ENCODE measurements at regions not wholly inside any gene's neighbourhood (a gene's known extent, or its start where the extent isn't known, plus 50 kb on each side); places are given as distances from the start of the nearest gene placed in this dataset.
"Not testable (repeated sequence)": the region's sequence is repeated elsewhere in the genome, so short reads cannot be mapped to it uniquely, and the experiment has no call there.

DNA sequence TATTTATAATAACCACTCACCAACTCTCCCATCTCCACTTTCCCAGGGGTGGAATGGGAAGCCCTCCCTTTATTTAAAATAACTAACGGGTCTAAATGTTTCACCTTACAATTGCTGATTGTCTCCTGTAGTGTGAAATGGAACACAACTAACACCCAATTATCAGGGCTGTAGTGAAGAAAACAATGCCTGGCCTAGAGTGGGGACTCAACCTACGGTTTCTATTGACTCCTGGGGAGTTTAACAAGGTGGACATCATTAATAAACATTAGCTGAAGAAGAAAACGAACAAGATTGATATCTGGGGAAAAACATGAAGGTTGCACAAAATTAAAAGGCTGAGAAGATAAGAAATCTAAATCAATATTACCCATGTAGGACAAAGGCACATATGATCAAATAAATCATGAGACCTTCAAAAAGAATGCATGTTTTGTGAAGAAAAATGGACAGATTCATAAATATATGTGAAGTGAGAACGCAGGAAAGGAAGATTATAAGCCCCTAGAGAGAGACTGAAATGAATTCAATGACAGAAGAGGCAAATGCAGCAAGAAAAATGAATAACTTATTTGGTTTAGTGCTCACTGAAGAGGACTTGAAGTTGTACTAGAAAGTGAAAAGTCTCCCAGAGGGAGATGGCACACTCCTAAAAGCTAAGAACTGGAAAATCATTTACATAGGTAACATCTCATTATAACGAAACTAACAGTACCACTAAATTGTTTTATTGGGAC, 593.0 kb upstream of the AADAT start:
- Histone ChIP-seq H3K9ac (ENCODE audit: low read depth, low read length) (no peak overlapping the region), H3K27me3 (ENCODE audit: control insufficient read depth, insufficient read depth, low read length) (no peaks in the 10 kb centered on the region)

DNA sequence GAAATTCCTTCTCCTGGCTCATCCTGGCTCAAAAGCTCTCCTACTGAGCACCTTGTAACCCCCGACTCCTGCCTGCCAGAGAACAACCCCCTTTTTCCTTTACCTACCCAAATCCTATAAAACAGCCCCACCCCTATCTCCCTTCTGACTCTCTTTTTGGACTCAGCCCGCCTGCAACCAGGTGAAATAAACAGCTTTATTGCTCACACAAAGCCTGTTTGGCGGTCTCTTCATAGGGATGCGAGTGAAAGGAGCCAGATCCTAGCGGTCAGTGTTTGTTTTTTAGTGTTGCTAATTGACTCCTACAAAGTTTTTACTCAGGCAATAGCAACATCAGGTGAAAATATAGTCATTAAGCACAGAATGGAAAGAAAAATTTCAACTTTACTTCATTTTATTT, 592.3 kb upstream of the AADAT start:
- H3K36me3 ChIP-seq (ENCODE audit: control insufficient read depth, insufficient read depth, low read length); H3K9ac ChIP-seq (ENCODE audit: low read depth, low read length); H3K27me3 ChIP-seq (ENCODE audit: control insufficient read depth, insufficient read depth, low read length); H3K4me3 ChIP-seq (ENCODE audit: low read depth, low read length); H3K9me3 ChIP-seq (ENCODE audit: control insufficient read depth, insufficient read depth, low read length): not testable (repeated sequence)
- H3K4me1 ChIP-seq (ENCODE audit: control insufficient read depth, insufficient read depth, low read length): peaks cover 16% of the 10 kb centered on the region

More for the DNA sequence above, 593.0 kb upstream of the AADAT start:
- Histone ChIP-seq H3K4me3 (ENCODE audit: low read depth, low read length) (no peak overlapping the region), H3K4me1 (ENCODE audit: control insufficient read depth, insufficient read depth, low read length) (peaks cover 16% of the 10 kb centered on the region), H3K36me3 (ENCODE audit: control insufficient read depth, insufficient read depth, low read length) (no peaks in the 10 kb centered on the region), H3K9me3 (ENCODE audit: control insufficient read depth, insufficient read depth, low read length) (no peaks in the 10 kb centered on the region)

DNA sequence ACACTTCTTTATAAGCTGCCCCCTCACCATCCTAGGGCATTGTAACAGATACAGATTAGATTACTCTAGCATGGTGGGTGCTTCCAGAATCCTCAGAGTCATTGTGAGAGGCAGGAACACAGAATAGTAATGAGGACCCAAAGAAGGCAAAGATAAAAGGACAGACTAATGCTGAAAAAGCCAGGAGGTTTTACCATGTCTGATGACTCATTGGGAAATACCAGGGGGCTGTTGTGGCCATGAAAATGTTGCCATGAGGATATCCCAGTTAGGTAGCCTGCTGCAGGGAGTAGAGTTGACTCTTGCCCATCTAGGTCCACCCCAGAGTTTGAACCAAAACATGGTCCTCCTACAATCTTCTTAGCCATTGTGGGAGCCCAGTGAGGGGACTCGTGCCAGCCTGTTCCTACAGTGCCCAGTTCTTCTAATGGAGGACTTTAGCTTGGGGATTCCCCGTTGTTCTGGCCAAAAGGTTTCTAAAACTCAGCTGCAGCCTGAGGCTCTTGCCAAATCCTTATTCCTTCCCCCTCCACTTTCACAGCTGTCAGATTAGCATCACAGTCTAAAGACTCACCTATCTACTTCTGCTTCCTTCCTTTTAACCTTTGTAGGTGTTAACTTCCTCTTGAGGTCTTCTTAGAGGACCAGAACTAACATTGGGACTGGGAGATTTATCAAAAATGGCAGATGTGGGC, 586.0 kb upstream of the AADAT start:
- no peaks in the 10 kb centered on the region for H3K9me3 ChIP-seq (ENCODE audit: control insufficient read depth, insufficient read depth, low read length)
- H3K9ac ChIP-seq (ENCODE audit: low read depth, low read length): no peak overlapping the region
- H3K27me3 ChIP-seq (ENCODE audit: control insufficient read depth, insufficient read depth, low read length): no peaks in the 10 kb centered on the region
- H3K4me3 ChIP-seq (ENCODE audit: low read depth, low read length): no peak overlapping the region
- H3K36me3 ChIP-seq (ENCODE audit: control insufficient read depth, insufficient read depth, low read length): no peaks in the 10 kb centered on the region
- no peaks in the 10 kb centered on the region for H3K4me1 ChIP-seq (ENCODE audit: control insufficient read depth, insufficient read depth, low read length)

DNA sequence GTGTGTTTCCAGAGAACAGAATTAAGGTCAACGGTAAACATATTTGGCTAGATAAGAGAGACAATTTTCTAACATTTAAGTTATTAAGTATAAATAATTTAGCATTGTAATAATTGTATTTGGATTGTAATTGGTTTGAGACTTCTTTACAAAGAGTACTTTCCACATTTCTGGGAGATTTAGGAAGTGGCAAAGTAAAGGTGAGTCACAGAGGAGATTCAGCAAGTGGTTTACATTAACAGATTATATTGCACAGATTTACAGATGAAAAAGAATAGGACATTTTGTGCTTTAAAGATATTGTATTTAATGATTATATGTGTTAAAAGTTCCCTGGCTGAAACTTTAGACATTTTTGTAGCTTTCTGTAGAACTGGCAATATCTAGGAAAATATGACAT, 584.4 kb upstream of the AADAT start:
- H3K9me3 ChIP-seq (ENCODE audit: control insufficient read depth, insufficient read depth, low read length): no peaks in the 10 kb centered on the region
- no peaks in the 10 kb centered on the region for H3K27me3 ChIP-seq (ENCODE audit: control insufficient read depth, insufficient read depth, low read length)
- no peak overlapping the region for H3K4me3 ChIP-seq (ENCODE audit: low read depth, low read length)
- no peak overlapping the region for H3K9ac ChIP-seq (ENCODE audit: low read depth, low read length)
- no peaks in the 10 kb centered on the region for H3K36me3 ChIP-seq (ENCODE audit: control insufficient read depth, insufficient read depth, low read length)
- no peaks in the 10 kb centered on the region for H3K4me1 ChIP-seq (ENCODE audit: control insufficient read depth, insufficient read depth, low read length)

DNA sequence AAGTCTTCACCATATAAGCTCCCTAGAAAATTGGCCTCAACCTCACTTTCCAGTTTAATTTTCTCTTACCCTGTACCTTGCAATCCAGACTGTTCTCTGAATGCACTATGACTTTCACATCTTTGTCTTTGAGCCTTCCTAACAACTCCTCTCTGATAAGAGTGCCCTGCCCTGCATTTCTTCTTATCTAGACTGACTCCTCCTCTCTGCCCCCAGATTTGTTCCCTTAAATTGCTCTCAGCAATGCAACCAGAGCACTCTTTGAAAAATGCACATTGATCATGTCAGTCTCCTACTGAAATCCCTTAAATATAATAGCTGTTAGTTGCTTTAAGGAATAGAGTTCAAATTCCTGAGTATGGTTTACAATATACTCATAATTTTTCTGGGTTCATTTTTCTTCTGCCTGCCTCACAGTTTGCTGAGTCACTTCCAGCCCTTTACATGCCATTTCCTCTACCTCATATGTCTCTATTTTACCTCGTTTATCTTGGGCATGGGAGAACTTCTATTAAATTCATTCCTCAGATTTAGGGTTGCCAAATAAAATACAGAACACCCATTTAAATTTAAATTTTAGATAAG, 582.7 kb upstream of the AADAT start:
- H3K4me1 ChIP-seq (ENCODE audit: control insufficient read depth, insufficient read depth, low read length): no peaks in the 10 kb centered on the region
- no peak overlapping the region for H3K9ac ChIP-seq (ENCODE audit: low read depth, low read length)
- H3K36me3 ChIP-seq (ENCODE audit: control insufficient read depth, insufficient read depth, low read length): no peaks in the 10 kb centered on the region
- no peaks in the 10 kb centered on the region for H3K27me3 ChIP-seq (ENCODE audit: control insufficient read depth, insufficient read depth, low read length)
- no peak overlapping the region for H3K4me3 ChIP-seq (ENCODE audit: low read depth, low read length)
- no peaks in the 10 kb centered on the region for H3K9me3 ChIP-seq (ENCODE audit: control insufficient read depth, insufficient read depth, low read length)

DNA sequence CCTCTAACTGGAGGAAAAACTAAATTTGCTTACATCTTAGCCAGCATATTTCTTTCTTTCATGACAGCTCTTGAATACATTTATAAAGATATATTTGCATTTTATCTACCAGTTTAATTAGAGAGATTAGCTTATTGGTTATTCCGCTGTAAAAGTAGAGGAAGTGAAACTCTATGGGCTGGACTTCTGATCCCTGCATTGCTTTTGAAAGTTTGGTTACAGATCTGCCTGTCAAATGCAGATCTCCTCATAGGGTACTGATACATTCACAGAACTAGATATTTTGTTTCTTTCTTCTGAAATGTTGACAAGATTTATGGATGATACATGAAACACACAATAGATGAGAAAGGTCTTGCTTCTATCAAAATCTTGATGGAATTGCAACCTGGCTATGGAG, 581.4 kb upstream of the AADAT start:
- Histone ChIP-seq H3K36me3 (ENCODE audit: control insufficient read depth, insufficient read depth, low read length) (no peaks in the 10 kb centered on the region), H3K27me3 (ENCODE audit: control insufficient read depth, insufficient read depth, low read length) (no peaks in the 10 kb centered on the region), H3K9me3 (ENCODE audit: control insufficient read depth, insufficient read depth, low read length) (no peaks in the 10 kb centered on the region), H3K4me3 (ENCODE audit: low read depth, low read length) (no peak overlapping the region), H3K4me1 (ENCODE audit: control insufficient read depth, insufficient read depth, low read length) (no peaks in the 10 kb centered on the region), H3K9ac (ENCODE audit: low read depth, low read length) (no peak overlapping the region)

DNA sequence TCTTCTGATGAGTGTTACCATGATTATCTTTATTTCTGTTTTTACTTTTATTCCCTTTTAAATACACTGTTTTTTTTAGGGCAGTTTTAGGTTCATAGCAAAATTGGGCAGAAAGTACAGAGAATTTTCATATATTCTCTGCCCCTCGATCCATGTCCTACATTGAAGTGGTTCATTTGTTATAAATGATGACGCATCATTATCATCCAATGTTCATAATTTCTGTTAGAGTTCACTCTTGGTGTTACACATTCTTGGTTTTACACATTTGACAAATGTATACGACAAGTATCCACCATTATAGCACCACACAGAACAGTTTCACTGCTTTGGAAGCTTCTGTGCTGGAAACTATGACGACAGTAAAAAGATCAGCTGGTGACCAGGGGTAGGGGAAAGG, 578.1 kb upstream of the AADAT start:
- no peaks in the 10 kb centered on the region for H3K36me3 ChIP-seq (ENCODE audit: control insufficient read depth, insufficient read depth, low read length)
- no peaks in the 10 kb centered on the region for H3K27me3 ChIP-seq (ENCODE audit: control insufficient read depth, insufficient read depth, low read length)
- no peak overlapping the region for H3K9ac ChIP-seq (ENCODE audit: low read depth, low read length)
- no peaks in the 10 kb centered on the region for H3K9me3 ChIP-seq (ENCODE audit: control insufficient read depth, insufficient read depth, low read length)
- no peak overlapping the region for H3K4me3 ChIP-seq (ENCODE audit: low read depth, low read length)
- H3K4me1 ChIP-seq (ENCODE audit: control insufficient read depth, insufficient read depth, low read length): no peaks in the 10 kb centered on the region

DNA sequence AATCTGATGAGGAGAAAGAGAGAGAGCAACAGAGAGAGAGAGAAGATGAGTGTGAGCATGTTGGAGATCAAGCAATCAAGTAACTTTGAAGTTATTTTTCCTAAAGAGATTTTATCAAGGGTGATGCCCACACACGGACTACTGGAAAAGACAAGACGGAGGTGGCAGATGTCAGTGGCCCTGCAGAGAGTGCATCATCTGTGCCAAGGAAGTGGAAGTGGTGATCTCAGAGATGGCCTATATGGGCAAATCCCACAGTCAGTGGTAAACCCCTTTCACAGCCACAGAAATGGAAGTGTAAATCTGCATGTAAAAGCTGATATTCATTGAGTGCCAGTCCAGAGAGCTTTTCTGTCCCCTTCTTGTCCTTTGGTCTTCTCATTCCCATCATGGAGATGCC, 577.2 kb upstream of the AADAT start:
- Histone ChIP-seq H3K4me3 (ENCODE audit: low read depth, low read length) (no peak overlapping the region), H3K9ac (ENCODE audit: low read depth, low read length) (no peak overlapping the region), H3K27me3 (ENCODE audit: control insufficient read depth, insufficient read depth, low read length) (no peaks in the 10 kb centered on the region)

DNA sequence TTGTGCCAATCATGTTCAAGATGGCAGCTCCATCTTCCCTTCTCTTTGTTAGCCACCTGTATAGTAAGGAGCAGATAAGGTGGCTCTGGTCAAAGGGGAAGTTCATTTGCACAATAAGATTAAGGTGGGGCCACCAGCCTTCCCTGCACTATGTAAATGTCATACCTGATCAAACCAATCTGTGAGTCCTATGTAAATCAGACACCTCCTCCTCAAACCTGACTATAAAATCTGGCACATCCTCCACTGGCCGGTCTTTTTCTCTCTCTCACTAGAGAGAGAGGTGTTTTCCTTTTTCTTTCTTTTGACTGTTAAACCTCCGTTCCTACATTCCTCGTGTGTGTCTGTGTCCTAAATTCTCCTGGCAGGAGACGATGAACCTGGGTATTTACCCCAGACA, 572.5 kb upstream of the AADAT start:
- H3K27me3 ChIP-seq (ENCODE audit: control insufficient read depth, insufficient read depth, low read length): no peaks in the 10 kb centered on the region
- no peak overlapping the region for H3K4me3 ChIP-seq (ENCODE audit: low read depth, low read length)
- H3K9ac ChIP-seq (ENCODE audit: low read depth, low read length): no peak overlapping the region
- no peaks in the 10 kb centered on the region for H3K9me3 ChIP-seq (ENCODE audit: control insufficient read depth, insufficient read depth, low read length)
- H3K4me1 ChIP-seq (ENCODE audit: control insufficient read depth, insufficient read depth, low read length): no peaks in the 10 kb centered on the region
- no peaks in the 10 kb centered on the region for H3K36me3 ChIP-seq (ENCODE audit: control insufficient read depth, insufficient read depth, low read length)

More for the DNA sequence above, 577.2 kb upstream of the AADAT start:
- no peaks in the 10 kb centered on the region for H3K9me3 ChIP-seq (ENCODE audit: control insufficient read depth, insufficient read depth, low read length)
- no peaks in the 10 kb centered on the region for H3K36me3 ChIP-seq (ENCODE audit: control insufficient read depth, insufficient read depth, low read length)
- no peaks in the 10 kb centered on the region for H3K4me1 ChIP-seq (ENCODE audit: control insufficient read depth, insufficient read depth, low read length)

DNA sequence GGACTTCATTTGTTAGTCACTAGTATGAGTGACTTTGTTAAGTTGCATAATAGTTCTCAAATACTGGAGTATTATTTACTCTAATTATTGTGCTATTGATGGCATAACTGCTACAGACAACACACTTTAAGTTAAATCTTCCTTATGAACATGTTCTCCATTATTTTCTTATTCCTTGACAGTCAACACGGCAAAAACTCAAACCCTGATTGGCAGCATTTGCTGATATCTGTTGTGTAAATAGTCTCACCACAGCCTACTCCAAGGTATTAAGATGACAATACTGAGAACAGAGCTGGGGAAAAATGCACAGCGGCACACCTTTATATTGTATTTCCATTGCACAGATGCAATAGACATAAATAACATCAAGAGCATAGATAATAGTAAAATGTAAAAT, 568.0 kb upstream of the AADAT start:
- H3K27me3 ChIP-seq (ENCODE audit: control insufficient read depth, insufficient read depth, low read length): no peaks in the 10 kb centered on the region
- no peaks in the 10 kb centered on the region for H3K4me1 ChIP-seq (ENCODE audit: control insufficient read depth, insufficient read depth, low read length)
- no peak overlapping the region for H3K4me3 ChIP-seq (ENCODE audit: low read depth, low read length)
- H3K36me3 ChIP-seq (ENCODE audit: control insufficient read depth, insufficient read depth, low read length): no peaks in the 10 kb centered on the region
- no peaks in the 10 kb centered on the region for H3K9me3 ChIP-seq (ENCODE audit: control insufficient read depth, insufficient read depth, low read length)
- H3K9ac ChIP-seq (ENCODE audit: low read depth, low read length): no peak overlapping the region

DNA sequence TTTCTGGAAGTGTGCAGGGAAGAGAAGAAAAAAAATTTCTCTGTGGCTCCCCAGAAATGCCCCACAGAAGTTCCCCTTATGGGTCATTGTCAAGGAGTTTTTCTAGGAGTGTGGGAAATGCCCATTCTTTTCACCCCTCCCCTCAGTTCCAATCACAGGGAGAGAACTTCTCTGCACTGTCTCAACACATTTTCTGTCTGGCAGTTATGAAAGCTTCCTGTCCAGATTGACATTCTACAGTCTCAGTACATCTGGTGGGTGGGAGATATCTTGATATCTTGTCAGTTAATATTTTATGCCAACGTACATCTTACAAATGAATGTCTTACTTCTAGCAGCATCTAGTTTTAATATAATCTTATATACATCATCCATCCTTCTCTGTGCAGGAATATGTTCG, 566.8 kb upstream of the AADAT start:
- H3K4me3 ChIP-seq (ENCODE audit: low read depth, low read length): no peak overlapping the region
- no peaks in the 10 kb centered on the region for H3K9me3 ChIP-seq (ENCODE audit: control insufficient read depth, insufficient read depth, low read length)
- no peaks in the 10 kb centered on the region for H3K4me1 ChIP-seq (ENCODE audit: control insufficient read depth, insufficient read depth, low read length)
- no peak overlapping the region for H3K9ac ChIP-seq (ENCODE audit: low read depth, low read length)
- no peaks in the 10 kb centered on the region for H3K36me3 ChIP-seq (ENCODE audit: control insufficient read depth, insufficient read depth, low read length)
- H3K27me3 ChIP-seq (ENCODE audit: control insufficient read depth, insufficient read depth, low read length): no peaks in the 10 kb centered on the region

DNA sequence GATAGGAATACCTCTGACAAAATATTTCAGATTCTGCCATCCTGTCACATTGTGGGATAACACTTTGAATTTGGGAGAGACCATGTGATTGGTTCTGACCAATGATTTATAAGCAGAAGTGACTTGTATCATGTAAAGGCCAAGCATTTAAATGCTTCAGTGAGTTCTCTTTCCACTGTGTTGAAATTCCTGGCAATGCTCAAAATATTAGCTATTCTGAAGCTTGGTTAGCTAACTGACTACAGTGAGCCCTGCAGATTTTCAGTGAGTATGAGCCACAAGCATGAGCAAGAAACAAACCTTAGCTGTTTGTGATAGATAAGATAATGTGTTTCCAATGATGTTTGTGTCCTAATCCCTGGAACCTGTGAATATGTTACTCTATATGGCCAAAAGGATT, 562.8 kb upstream of the AADAT start:
- H3K4me3 ChIP-seq (ENCODE audit: low read depth, low read length): no peak overlapping the region
- H3K36me3 ChIP-seq (ENCODE audit: control insufficient read depth, insufficient read depth, low read length): no peaks in the 10 kb centered on the region
- no peaks in the 10 kb centered on the region for H3K9me3 ChIP-seq (ENCODE audit: control insufficient read depth, insufficient read depth, low read length)
- no peaks in the 10 kb centered on the region for H3K4me1 ChIP-seq (ENCODE audit: control insufficient read depth, insufficient read depth, low read length)
- no peak overlapping the region for H3K9ac ChIP-seq (ENCODE audit: low read depth, low read length)
- no peaks in the 10 kb centered on the region for H3K27me3 ChIP-seq (ENCODE audit: control insufficient read depth, insufficient read depth, low read length)
